Thoracic aorta (tissue), 2 donors: ENCODE measurements at regions not wholly inside any gene's neighbourhood (a gene's known extent, or its start where the extent isn't known, plus 50 kb on each side); places are given as distances from the start of the nearest gene placed in this dataset.

Source experiments
- ATAC-seq: fragments of 150-250 bp; one replicate; pipeline ENCODE4 v1.8.0; 2017; ENCODE audit warnings: low read depth; ENCODE audit not compliant: insufficient number of reproducible peaks, low FRiP score
- DNase-seq: peaks from one replicate; pipeline ENCODE4 v3.0.0-alpha.2; 2020; ENCODE audit warnings: low spot score
- H3K27ac ChIP-seq, 2 donors: fragments of 200-600 bp; sonication (generic); 1 replicate in 1 of 2; 2 replicates in 1 of 2; pipeline ENCODE4 v1.5.1; 2016; ENCODE audit warnings: mild to moderate bottlenecking in 2 of 2, moderate library complexity in 2 of 2
- H3K27me3 ChIP-seq: fragments of 200-600 bp; sonication (generic); replicated peaks from 2 replicates; pipeline ENCODE4 v1.6.0; 2016; ENCODE audit warnings: mild to moderate bottlenecking; ENCODE audit not compliant: insufficient read depth
- H3K36me3 ChIP-seq: fragments of 200-600 bp; sonication (generic); one replicate; pipeline ENCODE4 v1.5.1; 2016
- H3K4me1 ChIP-seq, 2 donors: fragments of 200-600 bp; sonication (generic); 1 replicate in 1 of 2; 2 replicates in 1 of 2; pipeline versions ENCODE4 v1.5.1 to v1.6.0; 2016; ENCODE audit warnings: low read depth in 2 of 2, mild to moderate bottlenecking in 1 of 2; ENCODE audit not compliant: control insufficient read depth in 1 of 2
- H3K4me3 ChIP-seq: fragments of 200-600 bp; sonication (generic); 2 replicates; pipeline ENCODE4 v1.5.1; 2016; ENCODE audit warnings: mild to moderate bottlenecking
- H3K9me3 ChIP-seq: fragments of 200-600 bp; sonication (generic); 2 replicates; pipeline ENCODE4 v1.5.1; 2016
- TF ChIP-seq, protein P1 (sequence below): fragments of 200-600 bp; sonication (generic); IDR thresholded peaks from one replicate; pipeline ENCODE4 v1.5.1; 2019; ENCODE audit warnings: antibody characterized with exemption

DNA sequence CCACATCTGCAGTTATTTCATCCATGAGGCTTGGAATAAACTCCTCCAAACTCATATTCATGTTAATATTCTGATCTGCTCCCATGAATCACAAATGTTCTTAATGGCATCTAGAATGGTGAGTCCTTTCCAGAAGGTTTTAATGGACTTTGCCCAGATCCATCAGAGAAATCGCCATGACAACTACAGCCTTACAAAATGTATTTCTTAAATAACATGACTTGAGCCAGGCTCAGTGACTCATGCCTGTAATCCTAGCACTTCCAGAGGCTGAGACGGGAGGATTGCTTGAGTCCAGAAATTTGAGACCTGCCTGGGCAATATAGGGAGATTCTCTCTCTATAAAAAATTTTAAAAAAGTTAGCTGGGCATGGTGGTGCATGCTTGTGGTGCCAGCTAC lies 102.1 kb upstream of the TMEM168 start:
- TF ChIP-seq, protein P1, sequence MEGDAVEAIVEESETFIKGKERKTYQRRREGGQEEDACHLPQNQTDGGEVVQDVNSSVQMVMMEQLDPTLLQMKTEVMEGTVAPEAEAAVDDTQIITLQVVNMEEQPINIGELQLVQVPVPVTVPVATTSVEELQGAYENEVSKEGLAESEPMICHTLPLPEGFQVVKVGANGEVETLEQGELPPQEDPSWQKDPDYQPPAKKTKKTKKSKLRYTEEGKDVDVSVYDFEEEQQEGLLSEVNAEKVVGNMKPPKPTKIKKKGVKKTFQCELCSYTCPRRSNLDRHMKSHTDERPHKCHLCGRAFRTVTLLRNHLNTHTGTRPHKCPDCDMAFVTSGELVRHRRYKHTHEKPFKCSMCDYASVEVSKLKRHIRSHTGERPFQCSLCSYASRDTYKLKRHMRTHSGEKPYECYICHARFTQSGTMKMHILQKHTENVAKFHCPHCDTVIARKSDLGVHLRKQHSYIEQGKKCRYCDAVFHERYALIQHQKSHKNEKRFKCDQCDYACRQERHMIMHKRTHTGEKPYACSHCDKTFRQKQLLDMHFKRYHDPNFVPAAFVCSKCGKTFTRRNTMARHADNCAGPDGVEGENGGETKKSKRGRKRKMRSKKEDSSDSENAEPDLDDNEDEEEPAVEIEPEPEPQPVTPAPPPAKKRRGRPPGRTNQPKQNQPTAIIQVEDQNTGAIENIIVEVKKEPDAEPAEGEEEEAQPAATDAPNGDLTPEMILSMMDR: no peak
- Histone ChIP-seq H3K27me3 (no peaks in the 10 kb centered on the region), H3K4me1 (no peaks in the 10 kb centered on the region), H3K36me3 (no peaks in the 10 kb centered on the region), H3K9me3 (no peaks in the 10 kb centered on the region), H3K4me3 (no peak overlapping the region), H3K27ac (no peak overlapping the region)
- DNase-seq (no peak), ATAC-seq (no peak)

- TF ChIP-seq, protein P1: no peak
- Histone ChIP-seq H3K27me3 (no peaks in the 10 kb centered on the region), H3K36me3 (no peaks in the 10 kb centered on the region), H3K4me3 (no peak overlapping the region), H3K4me1 (no peaks in the 10 kb centered on the region), H3K27ac (no peak overlapping the region), H3K9me3 (no peaks in the 10 kb centered on the region)
- ATAC-seq (no peak), DNase-seq (no peak)
Observed at GRCh38 chr7:112891698-112892097, 101.5 kb upstream of the TMEM168 start.

- H3K4me3 ChIP-seq: no peak overlapping the region
- TF ChIP-seq, protein P1: no peak
- no peaks in the 10 kb centered on the region for H3K9me3 ChIP-seq
- H3K27me3 ChIP-seq: no peaks in the 10 kb centered on the region
- no peak overlapping the region for H3K27ac ChIP-seq
- H3K36me3 ChIP-seq: no peaks in the 10 kb centered on the region
- ATAC-seq (no peak), DNase-seq (no peak)
- H3K4me1 ChIP-seq: no peaks in the 10 kb centered on the region
Observed at GRCh38 chr7:112889834-112890438, 99.7 kb upstream of the TMEM168 start.

GRCh38 chr7:112889268-112889667 lies 99.1 kb upstream of the TMEM168 start:
- DNase-seq (no peak), ATAC-seq (no peak)
- Histone ChIP-seq H3K9me3 (no peaks in the 10 kb centered on the region), H3K27me3 (no peaks in the 10 kb centered on the region), H3K36me3 (no peaks in the 10 kb centered on the region), H3K4me3 (no peak overlapping the region), H3K4me1 (no peaks in the 10 kb centered on the region), H3K27ac (no peak overlapping the region)
- TF ChIP-seq, protein P1: no peak

GRCh38 chr7:112888781-112889180 lies 98.6 kb upstream of the TMEM168 start:
- H3K27me3 ChIP-seq: no peaks in the 10 kb centered on the region
- H3K36me3 ChIP-seq: no peaks in the 10 kb centered on the region
- no peak for DNase-seq
- no peaks in the 10 kb centered on the region for H3K9me3 ChIP-seq
- no peak overlapping the region for H3K4me3 ChIP-seq
- no peaks in the 10 kb centered on the region for H3K4me1 ChIP-seq
- TF ChIP-seq, protein P1: no peak
- ATAC-seq: no peak
- H3K27ac ChIP-seq: no peak overlapping the region
